Dendritic cell treated with granulocyte-macrophage colony-stimulating factor and Interleukin-4, amounts not matched to agents 40 ng/mL and 50 ng/mL, for 4 days (primary cell): ENCODE measurements at regions not wholly inside any gene's neighbourhood (a gene's known extent, or its start where the extent isn't known, plus 50 kb on each side); places are given as distances from the start of the nearest gene placed in this dataset.

ENCODE experiments used
- H3K27ac Mint-ChIP-seq: one replicate; pipeline ENCODE4 v1.8.0; 2022; ENCODE audit warnings: mild to moderate bottlenecking, mixed read lengths
- H3K27me3 Mint-ChIP-seq: one replicate; pipeline ENCODE4 v1.8.0; 2022; ENCODE audit warnings: mild to moderate bottlenecking, mixed read lengths
- H3K36me3 Mint-ChIP-seq: one replicate; pipeline ENCODE4 v1.8.0; 2022; ENCODE audit warnings: low read depth, mixed read lengths
- H3K4me1 Mint-ChIP-seq: one replicate; pipeline ENCODE4 v1.8.0; 2022; ENCODE audit warnings: low read depth, mixed read lengths
- H3K4me3 Mint-ChIP-seq: one replicate; pipeline ENCODE4 v1.8.0; 2022; ENCODE audit warnings: mild to moderate bottlenecking, moderate library complexity, mixed read lengths
- H3K9me3 Mint-ChIP-seq: one replicate; pipeline ENCODE4 v1.8.0; 2022; ENCODE audit warnings: mixed read lengths
- intact Hi-C: fragments of 100-400 bp; cut with micrococcal nuclease; formaldehyde crosslinking; loops from one replicate; pipeline ENCODE4 v1.15.0; 2022

DNA sequence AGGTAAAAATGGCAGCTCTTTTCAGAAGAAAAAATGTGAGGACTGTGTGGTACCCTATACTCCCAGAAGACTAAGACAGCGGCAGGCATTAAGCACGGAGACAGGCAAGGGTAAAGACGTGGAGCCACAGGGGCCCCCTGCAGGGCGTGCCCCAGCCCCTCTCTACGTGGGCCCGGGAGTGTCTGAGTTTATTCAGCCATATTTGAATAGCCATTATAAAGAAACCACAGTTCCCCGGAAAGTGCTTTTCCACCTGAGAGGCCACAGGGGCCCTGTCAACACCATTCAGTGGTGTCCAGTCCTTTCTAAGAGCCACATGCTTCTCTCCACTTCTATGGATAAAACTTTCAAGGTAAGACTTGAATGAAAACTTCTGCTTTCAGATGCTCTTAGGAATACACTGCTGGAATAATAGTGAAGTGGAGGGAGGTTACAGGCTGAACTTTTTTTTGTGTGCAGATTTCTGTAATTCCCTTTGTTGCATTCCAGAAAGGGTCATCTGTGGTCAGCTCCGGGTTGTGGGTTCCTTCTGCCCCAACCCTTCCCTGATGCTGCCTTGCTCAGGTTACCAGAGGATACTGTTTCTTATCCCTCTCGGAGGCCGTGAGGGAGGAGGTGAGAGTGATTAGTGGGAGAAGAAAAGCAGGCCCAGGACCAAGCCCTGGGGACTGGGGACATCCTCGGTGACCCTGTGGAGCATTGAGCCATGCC, 58.4 kb downstream of the SLC25A47 start:
- H3K36me3 Mint-ChIP-seq: peaks cover 23% of the 10 kb centered on the region
- intact Hi-C loops: loop anchor here (2.0 to 10.0 kb wide), 2 partner anchors 133 to 273 kb away; no protein-coding TSS in a partner anchor
- no peak overlapping the region for H3K27ac Mint-ChIP-seq
- no peak overlapping the region for H3K4me3 Mint-ChIP-seq
- H3K9me3 Mint-ChIP-seq: no peaks in the 10 kb centered on the region
- H3K27me3 Mint-ChIP-seq: no peaks in the 10 kb centered on the region
- H3K4me1 Mint-ChIP-seq: peaks cover 27% of the 10 kb centered on the region

DNA sequence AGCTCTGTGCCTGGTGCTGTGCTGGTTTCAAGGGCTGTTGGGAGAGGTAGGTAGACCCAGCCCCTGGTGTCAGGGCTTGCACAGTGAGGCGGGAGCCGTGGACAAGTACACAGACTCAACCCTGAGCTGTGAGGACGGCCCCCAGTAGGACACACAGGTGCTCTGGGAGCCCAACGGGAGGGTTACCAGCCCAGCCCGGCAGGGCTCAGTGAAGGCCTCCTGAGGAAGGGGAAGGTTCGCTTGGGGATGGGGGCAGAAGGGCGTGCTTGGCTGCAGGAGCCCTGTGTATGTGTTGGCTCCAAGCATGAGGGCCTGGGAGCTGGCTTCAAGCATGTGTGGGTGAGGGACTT, 58.9 kb downstream of the SLC25A47 start:
- Mint-ChIP-seq H3K27ac (no peak overlapping the region), H3K36me3 (peaks cover 23% of the 10 kb centered on the region), H3K4me1 (peaks cover 22% of the 10 kb centered on the region), H3K4me3 (no peak overlapping the region), H3K27me3 (no peaks in the 10 kb centered on the region), H3K9me3 (no peaks in the 10 kb centered on the region)
- intact Hi-C loops: loop anchor here (2.0 to 10.0 kb wide), 2 partner anchors 133 to 273 kb away; no protein-coding TSS in a partner anchor

DNA sequence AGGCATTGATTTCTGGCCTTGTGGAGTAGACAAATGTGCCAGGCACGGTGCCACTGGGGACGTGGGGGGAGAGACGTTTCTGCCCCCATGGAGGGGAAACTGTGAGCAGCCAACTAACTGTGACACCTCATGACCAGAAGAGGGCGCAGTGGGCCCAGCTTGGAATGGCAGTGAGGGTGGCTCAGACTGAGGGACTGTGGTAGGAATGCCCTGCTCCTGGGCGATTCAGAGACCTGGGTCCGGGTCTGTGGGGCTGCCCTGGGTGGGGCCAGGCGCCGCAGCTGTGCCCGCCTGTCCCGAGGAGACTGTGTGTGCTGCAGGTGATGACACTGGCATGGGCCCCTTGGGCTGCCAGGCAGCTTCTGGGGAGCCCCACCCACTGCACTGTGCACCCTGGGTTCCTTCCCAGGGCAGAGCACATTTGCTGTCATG, 60.6 kb downstream of the SLC25A47 start:
- Mint-ChIP-seq H3K4me1 (peaks cover 14% of the 10 kb centered on the region), H3K9me3 (no peaks in the 10 kb centered on the region), H3K36me3 (peaks cover 23% of the 10 kb centered on the region), H3K4me3 (no peak overlapping the region), H3K27me3 (no peaks in the 10 kb centered on the region), H3K27ac (peak overlapping the region; percentile 62)
- intact Hi-C loops: loop anchor here (1.0 to 10.0 kb wide), 3 partner anchors 131 to 271 kb away; no protein-coding TSS in a partner anchor

DNA sequence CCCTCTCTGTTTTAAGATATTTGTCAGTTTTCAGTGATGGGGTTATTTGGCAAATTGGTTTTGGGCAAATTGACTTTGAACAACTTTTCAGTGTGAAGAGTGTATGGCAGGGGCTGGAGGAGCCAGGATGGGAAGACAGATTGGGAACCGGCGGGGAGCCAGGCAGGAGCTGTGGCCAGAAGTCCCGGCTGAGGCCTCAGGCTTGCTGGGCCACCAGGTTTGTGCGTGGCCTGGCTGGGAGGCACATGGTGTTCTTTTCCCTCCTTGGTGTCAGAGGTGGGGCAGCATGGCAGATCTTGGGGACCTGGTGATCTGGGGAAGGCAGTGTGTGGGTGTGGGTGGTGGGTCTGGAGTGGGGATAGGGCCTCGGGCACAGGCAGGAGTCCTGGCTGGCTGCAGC, 61.1 kb downstream of the SLC25A47 start:
- H3K27me3 Mint-ChIP-seq: no peaks in the 10 kb centered on the region
- intact Hi-C loops: loop anchor here (1.0 to 10.0 kb wide), 2 partner anchors 131 to 261 kb away; no protein-coding TSS in a partner anchor
- peaks cover 14% of the 10 kb centered on the region for H3K4me1 Mint-ChIP-seq
- H3K36me3 Mint-ChIP-seq: peaks cover 23% of the 10 kb centered on the region
- peak overlapping the region; percentile 62 for H3K27ac Mint-ChIP-seq
- no peaks in the 10 kb centered on the region for H3K9me3 Mint-ChIP-seq
- no peak overlapping the region for H3K4me3 Mint-ChIP-seq

DNA sequence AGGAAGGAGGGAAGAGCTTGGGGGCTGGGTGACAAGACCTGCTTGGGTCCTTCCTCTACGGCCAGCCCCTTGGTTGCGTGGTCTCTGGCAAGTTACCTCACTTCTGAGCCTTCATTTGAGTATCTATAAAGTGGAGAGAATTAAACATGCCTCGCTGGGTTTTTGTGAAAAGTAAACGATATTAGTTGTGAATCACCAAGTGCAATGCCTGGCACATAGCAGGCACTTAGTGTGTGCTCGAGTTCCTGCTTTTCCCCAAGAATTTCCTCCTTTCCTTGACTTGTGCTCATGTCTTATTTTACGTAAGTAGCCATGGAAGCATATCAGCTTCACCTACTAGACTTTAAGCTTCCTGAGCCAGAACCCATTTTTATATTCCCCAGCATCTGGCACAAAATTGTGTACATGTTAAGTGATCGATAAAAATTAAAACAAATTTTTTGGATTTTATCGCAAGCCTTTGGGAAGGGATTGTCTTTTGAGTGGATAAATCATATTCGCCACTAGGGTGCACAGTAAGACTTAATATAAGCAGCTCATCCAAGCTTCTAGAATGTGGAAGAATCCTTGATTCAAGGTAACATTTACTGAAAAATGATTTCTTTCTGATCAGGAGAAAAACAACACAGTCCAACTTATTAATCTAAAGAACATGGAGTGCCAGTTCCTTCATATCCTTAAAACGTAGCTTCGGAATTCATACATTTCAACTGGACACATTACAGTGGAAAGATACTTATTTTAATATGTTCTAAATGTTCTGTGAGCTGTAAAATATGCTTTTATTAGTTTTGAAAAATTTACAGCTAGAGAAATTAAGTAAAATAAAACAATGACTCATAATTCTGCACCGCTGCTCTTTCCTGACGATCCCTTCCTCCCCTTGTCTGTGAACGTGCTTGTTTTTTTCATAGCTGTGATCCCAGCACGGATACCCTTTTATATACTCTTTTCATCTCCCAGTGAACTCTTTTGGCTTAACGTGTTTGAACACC, 62.0 kb downstream of the SLC25A47 start:
- Mint-ChIP-seq H3K4me1 (peaks cover 14% of the 10 kb centered on the region), H3K4me3 (no peak overlapping the region), H3K9me3 (no peaks in the 10 kb centered on the region), H3K27me3 (no peaks in the 10 kb centered on the region), H3K36me3 (peaks cover 23% of the 10 kb centered on the region), H3K27ac (no peak overlapping the region)
- intact Hi-C loops: loop anchor here (1.0 to 10.0 kb wide), 2 partner anchors 130 to 260 kb away; no protein-coding TSS in a partner anchor

DNA sequence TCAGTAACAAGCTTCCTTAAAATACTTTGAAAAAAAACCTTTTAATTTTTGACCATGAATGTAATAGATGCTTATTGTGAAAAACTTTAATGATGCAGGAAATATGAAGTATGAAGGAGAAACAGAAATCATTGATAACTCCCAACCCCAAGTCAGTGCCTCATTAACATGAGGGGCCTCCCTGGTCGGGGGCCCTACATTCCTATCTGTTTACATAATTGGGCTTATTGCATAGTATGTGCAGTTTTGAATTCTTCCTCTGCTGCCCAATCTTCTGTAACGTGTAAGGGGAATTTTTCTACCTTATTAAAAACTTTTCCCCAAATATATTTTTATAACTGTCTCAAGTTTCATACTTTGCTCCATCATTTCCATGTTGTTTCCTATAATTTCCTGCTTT, 63.0 kb downstream of the SLC25A47 start:
- Mint-ChIP-seq H3K27ac (no peak overlapping the region), H3K4me3 (no peak overlapping the region), H3K27me3 (no peaks in the 10 kb centered on the region), H3K36me3 (peaks cover 18% of the 10 kb centered on the region), H3K4me1 (peaks cover 14% of the 10 kb centered on the region), H3K9me3 (no peaks in the 10 kb centered on the region)
- intact Hi-C loops: loop anchor here (10.0 kb wide), 1 partner anchor 129 kb away; no protein-coding TSS in a partner anchor

DNA sequence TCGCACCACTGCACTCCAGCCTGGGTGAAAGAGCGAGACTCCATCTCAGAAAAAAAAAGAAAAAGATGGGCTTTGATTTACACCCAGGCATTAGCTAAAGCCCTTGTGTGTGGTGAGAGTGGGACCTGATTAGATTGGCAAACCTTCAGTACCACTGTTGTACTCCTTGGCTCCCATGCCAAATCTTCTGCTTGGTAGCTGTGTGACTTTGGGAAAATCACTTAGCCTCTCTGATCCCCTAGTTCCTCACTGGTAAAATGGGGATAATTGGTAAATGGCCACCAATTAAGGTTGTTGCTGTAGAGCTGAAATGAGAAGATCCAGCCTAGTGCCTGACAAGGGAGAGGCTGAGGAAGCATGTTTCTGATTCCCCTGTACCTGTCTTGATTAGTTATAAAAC, 63.7 kb downstream of the SLC25A47 start:
- Mint-ChIP-seq H3K27ac (no peak overlapping the region), H3K9me3 (no peaks in the 10 kb centered on the region), H3K27me3 (no peaks in the 10 kb centered on the region), H3K4me3 (no peak overlapping the region), H3K36me3 (peaks cover 12% of the 10 kb centered on the region), H3K4me1 (peaks cover 16% of the 10 kb centered on the region)
- intact Hi-C loops: loop anchor here (10.0 kb wide), 1 partner anchor 128 kb away; no protein-coding TSS in a partner anchor

DNA sequence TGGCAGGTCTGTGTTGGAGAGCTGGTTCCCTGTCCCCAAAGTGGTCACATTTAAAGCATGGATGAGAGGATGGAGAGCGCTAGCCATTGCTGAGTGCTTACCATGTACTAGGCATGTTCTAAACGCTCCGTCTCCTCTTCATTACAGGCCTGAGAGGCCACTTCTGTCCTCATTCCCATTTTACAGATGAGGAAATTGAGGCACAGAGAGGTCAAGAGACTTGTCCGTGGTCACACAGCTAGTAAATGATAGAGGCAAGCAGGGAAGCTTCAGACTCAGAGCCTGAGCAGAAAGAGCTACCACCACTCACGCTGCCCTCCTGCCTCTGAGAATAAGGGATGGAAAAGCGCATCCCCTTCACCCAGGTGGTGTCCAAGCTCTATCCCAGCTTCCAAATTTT, 64.3 kb downstream of the SLC25A47 start:
- Mint-ChIP-seq H3K27ac (no peak overlapping the region), H3K4me3 (no peak overlapping the region), H3K27me3 (no peaks in the 10 kb centered on the region), H3K4me1 (peaks cover 22% of the 10 kb centered on the region), H3K9me3 (no peaks in the 10 kb centered on the region), H3K36me3 (peaks cover 6% of the 10 kb centered on the region)
- intact Hi-C loops: loop anchor here (10.0 kb wide), 1 partner anchor 127 kb away; no protein-coding TSS in a partner anchor

DNA sequence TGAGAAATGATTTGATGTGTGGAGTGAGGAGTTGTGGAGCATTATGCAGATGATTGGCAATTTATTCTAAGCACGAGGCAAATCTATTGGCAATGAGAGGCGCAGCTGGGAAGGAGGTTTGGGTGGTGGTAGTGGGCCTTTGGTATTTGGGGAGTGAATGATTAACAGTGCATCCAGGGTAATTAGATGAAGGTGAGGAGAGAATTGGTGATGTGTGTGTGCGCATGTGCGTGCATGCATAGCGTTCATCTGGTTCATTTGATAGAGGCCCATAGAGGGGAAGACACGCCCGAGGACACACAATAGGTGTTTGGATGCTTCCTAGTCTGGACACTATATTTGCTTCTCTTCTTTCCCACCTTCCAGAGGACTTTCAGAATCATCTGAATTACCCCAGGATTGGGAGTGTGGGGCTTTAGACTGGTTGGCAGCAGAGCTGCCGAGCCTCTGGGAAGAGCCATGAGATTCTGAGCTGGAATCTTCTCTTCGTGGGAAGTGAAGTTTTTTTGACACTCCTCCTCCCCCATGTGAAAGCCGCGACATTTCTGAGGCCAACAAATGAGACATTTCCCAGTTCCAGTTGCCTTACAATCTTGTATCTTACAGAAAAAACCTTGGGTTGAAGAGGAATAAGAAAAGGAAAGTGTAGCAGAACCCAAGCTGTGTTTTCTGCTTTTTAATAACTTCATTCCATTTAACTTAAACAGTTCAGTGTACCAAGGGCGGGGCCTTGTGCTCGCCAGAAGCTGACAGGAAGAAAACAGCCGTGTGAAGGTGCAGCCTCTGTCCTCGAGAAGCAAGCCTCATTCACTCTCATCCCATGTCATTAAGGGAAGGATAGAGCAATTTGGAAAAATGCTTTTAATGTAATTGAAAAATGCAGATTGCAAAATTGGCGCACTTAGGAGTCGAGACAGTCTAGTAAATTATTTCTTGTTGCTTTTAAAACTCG, 65.2 kb downstream of the SLC25A47 start:
- Mint-ChIP-seq H3K9me3 (no peaks in the 10 kb centered on the region), H3K27ac (no peak overlapping the region), H3K27me3 (no peaks in the 10 kb centered on the region), H3K4me1 (peaks cover 27% of the 10 kb centered on the region), H3K36me3 (peaks cover 5% of the 10 kb centered on the region), H3K4me3 (no peak overlapping the region)
- intact Hi-C loops: loop anchor here (10.0 kb wide), 1 partner anchor 126 kb away; no protein-coding TSS in a partner anchor

DNA sequence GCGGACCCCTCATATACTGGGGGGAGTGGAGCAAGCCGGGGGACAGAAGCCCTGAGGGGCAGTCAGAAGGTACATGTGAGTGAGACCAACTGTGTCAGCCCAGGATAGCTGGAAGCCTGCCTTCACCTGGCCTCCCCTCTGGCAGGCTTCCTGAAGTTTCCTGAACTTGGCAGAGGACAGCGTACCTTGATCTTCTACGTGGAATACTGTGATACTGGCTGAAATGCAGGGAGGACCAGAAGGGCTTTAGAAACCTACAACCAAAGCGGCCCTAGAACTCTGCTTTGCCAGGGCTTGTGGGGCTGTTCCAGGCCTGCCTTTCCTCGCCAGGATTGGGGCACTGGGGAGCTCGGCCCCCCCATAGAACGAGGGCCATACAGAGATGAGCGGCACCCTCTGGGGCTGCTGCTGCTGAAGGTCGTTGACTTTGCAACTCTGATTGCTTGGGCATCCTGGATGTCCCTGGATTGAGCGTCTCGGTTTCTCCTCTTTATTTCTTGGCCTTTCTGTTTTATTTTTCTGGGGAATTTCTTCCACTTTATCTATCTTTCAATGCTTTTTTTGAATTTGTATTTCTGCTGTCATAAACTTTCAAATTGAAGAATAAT, 66.5 kb downstream of the SLC25A47 start:
- Mint-ChIP-seq H3K9me3 (no peaks in the 10 kb centered on the region), H3K36me3 (peaks cover 5% of the 10 kb centered on the region), H3K4me1 (peaks cover 17% of the 10 kb centered on the region), H3K27ac (no peak overlapping the region), H3K4me3 (no peak overlapping the region), H3K27me3 (no peaks in the 10 kb centered on the region)
- intact Hi-C loops: loop anchor here (10.0 kb wide), 1 partner anchor 125 kb away; no protein-coding TSS in a partner anchor

DNA sequence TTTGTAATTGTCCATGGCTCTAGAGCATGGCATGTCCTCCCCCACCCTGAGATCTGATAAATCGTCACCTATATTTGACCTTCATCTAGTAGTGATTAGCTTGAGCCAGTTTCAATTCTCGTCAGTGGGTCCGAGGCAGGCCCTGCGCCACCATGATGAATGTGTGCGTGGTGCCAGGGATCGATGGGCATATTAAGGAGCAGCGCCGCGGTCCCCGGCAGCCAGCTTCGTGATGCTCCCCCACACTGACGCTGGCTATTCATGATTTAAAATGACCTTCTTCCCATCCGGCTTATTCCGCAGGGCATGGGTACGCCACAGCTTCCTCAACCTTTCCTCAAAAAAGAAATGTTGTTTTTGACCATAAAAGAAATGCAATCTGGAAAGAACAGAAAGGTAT, 68.0 kb downstream of the SLC25A47 start:
- H3K36me3 Mint-ChIP-seq: no peaks in the 10 kb centered on the region
- H3K4me1 Mint-ChIP-seq: peaks cover 15% of the 10 kb centered on the region
- no peak overlapping the region for H3K4me3 Mint-ChIP-seq
- H3K9me3 Mint-ChIP-seq: no peaks in the 10 kb centered on the region
- no peak overlapping the region for H3K27ac Mint-ChIP-seq
- no peaks in the 10 kb centered on the region for H3K27me3 Mint-ChIP-seq
- intact Hi-C loops: no loop called here

DNA sequence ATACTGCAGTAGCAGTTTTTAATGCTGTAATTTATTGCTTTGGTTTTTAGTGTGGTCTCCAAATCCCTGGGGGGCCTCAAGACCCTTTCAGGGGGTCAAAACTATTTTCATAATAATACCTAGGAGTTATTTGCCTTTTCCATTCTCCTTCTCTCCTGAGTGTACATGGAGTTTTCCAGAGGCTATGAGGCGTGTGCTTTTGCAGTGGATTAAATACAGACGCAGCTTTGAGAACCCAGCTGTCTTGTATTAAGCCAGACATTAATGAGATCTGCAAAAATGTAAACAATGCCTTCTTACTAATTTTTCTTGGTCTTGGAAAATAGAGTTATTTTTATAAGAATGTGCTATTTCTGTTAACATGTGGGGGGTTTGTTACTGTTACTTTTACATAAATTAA, 68.6 kb downstream of the SLC25A47 start:
- Mint-ChIP-seq H3K27ac (no peak overlapping the region), H3K9me3 (no peaks in the 10 kb centered on the region), H3K36me3 (no peaks in the 10 kb centered on the region)

DNA sequence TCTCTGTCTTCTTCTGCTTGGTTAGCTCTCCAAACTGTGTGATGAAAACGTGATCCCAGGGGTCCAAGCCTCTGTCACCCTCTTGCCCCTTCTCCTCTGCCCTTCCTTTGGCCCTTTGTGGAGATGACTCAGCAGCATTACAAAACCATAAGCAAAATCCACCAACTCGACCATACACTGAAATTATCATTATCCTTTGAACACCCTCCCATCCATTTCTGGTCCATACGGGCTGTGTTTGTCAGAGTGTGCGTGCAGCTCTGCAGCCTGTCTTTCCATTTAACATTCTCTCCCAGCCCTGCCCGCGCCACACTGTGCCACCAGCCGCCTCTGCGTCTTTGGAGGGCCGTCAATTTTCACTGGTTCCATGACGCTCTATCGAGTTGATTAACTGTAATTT, 69.2 kb downstream of the SLC25A47 start:
- H3K27me3 Mint-ChIP-seq: no peaks in the 10 kb centered on the region
- intact Hi-C loops: no loop called here
- no peak overlapping the region for H3K4me3 Mint-ChIP-seq
- peaks cover 15% of the 10 kb centered on the region for H3K4me1 Mint-ChIP-seq
- no peaks in the 10 kb centered on the region for H3K9me3 Mint-ChIP-seq
- H3K27ac Mint-ChIP-seq: no peak overlapping the region
- H3K36me3 Mint-ChIP-seq: peaks cover 2% of the 10 kb centered on the region

More for the DNA sequence above, 68.6 kb downstream of the SLC25A47 start:
- Mint-ChIP-seq H3K4me1 (peaks cover 15% of the 10 kb centered on the region), H3K4me3 (no peak overlapping the region), H3K27me3 (no peaks in the 10 kb centered on the region)
- intact Hi-C loops: no loop called here
